Lung (tissue), 11 donors: ENCODE measurements at regions not wholly inside any gene's neighbourhood (a gene's known extent, or its start where the extent isn't known, plus 50 kb on each side); places are given as distances from the start of the nearest gene placed in this dataset.

Experiments
- ATAC-seq: fragments of 200-7000 bp; cut with Tn5 transposase; one replicate; pipeline ENCODE4 v1.9.1; 2020; ENCODE audit warnings: moderate number of reproducible peaks; ENCODE audit not compliant: insufficient read depth, low FRiP score
- DNase-seq, 3 donors: peaks; one replicate each; pipeline ENCODE4 v3.0.0-alpha.2; 2013 to 2017
- H3K27ac ChIP-seq, 2 donors: one replicate each; pipeline ENCODE4 v1.5.1; 2013; ENCODE audit warnings: mild to moderate bottlenecking in 2 of 2, moderate library complexity in 2 of 2, control low read depth in 1 of 2, inconsistent platforms in 1 of 2, low read depth in 1 of 2, low read length in 1 of 2
- H3K27me3 ChIP-seq, 3 donors: one replicate each; pipeline ENCODE4 v1.5.1; 2013; ENCODE audit warnings: low read length in 2 of 3; ENCODE audit not compliant: control insufficient read depth in 3 of 3, insufficient read depth in 3 of 3
- H3K36me3 ChIP-seq, 4 donors: one replicate each; pipeline ENCODE4 v1.5.1; 2013; ENCODE audit warnings: low read length in 4 of 4, mild to moderate bottlenecking in 1 of 4, moderate library complexity in 1 of 4; ENCODE audit not compliant: control insufficient read depth in 4 of 4, insufficient read depth in 4 of 4
- H3K4me1 ChIP-seq, 5 donors: one replicate each; pipeline ENCODE4 v1.5.1; 2013; ENCODE audit warnings: low read length in 5 of 5, mild to moderate bottlenecking in 2 of 5, moderate library complexity in 1 of 5; ENCODE audit not compliant: control insufficient read depth in 5 of 5, insufficient read depth in 5 of 5
- H3K4me3 ChIP-seq: one replicate; pipeline ENCODE4 v1.5.1; 2013; ENCODE audit warnings: mild to moderate bottlenecking, control low read depth, moderate library complexity
- H3K9ac ChIP-seq, 2 donors: one replicate each; pipeline ENCODE4 v1.5.1; 2013; ENCODE audit warnings: low read length in 2 of 2, control low read depth in 1 of 2; ENCODE audit not compliant: insufficient read depth in 1 of 2
- H3K9me3 ChIP-seq, 4 donors: one replicate each; pipeline ENCODE4 v1.5.1; 2013; ENCODE audit warnings: low read length in 3 of 4, mild to moderate bottlenecking in 1 of 4, moderate library complexity in 1 of 4; ENCODE audit not compliant: control insufficient read depth in 4 of 4, insufficient read depth in 3 of 4
- WGBS, 2 donors: extraction: QIAGEN DNeasy Blood & Tissue Kit; methylation state at CpG; one replicate each; pipeline ENCODE4 v1.1.7; 2013; 5-methylcytosine and 5-hydroxymethylcytosine counted together
- TF ChIP-seq, protein P1 (sequence below): IDR thresholded peaks from 2 replicates; pipeline ENCODE4 v1.5.1; 2012; ENCODE audit warnings: mild to moderate bottlenecking; ENCODE audit errors: control extremely low read depth, extremely low read depth
- donor health status: control.
- donor health status: control.
- donor health status: Bipolar disorder and iron deficiency.
- donor health status: healthy.
- donor health status: DM: yes; HTN: yes; CAD: no.

DNA sequence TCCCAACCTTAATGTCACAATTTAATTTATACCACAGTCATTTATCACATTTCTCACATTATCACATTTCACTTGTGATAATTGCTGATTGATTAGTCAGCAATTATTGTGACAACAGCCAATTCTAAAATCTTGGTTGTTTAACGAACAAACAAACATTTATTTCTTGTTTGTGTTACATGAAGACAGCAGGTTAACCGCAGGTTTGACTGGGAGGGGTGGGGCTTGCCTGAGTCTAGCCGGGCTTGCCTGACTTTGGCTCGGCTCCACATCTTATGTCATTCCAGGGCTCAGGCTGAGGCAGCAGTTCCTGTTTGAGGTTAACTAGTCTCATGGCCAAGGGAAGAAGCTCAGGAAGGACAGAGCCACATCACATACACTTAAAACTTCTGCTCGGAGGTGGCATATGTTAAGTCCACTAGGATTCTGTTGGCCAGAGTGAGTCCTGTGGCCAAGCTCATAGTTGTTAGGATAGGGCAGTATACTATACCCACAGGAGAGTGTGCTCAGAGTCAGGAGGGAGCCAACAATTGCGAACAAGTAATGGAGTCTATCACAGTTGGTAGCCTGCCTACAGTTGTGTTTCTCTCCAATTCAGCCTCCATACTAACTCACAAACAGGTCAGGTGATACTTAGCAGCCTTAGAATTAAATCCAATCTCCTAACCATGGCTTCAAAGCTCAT, 90.0 kb upstream of the IFNGR1 start:
- TF ChIP-seq, protein P1, sequence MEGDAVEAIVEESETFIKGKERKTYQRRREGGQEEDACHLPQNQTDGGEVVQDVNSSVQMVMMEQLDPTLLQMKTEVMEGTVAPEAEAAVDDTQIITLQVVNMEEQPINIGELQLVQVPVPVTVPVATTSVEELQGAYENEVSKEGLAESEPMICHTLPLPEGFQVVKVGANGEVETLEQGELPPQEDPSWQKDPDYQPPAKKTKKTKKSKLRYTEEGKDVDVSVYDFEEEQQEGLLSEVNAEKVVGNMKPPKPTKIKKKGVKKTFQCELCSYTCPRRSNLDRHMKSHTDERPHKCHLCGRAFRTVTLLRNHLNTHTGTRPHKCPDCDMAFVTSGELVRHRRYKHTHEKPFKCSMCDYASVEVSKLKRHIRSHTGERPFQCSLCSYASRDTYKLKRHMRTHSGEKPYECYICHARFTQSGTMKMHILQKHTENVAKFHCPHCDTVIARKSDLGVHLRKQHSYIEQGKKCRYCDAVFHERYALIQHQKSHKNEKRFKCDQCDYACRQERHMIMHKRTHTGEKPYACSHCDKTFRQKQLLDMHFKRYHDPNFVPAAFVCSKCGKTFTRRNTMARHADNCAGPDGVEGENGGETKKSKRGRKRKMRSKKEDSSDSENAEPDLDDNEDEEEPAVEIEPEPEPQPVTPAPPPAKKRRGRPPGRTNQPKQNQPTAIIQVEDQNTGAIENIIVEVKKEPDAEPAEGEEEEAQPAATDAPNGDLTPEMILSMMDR = no peak
- Histone ChIP-seq H3K9me3 (no peaks in the 10 kb centered on the region), H3K4me1 (peaks cover 0 to 4% (median 0%) of the 10 kb centered on the region in 5 donors), H3K9ac (no peak overlapping the region), H3K4me3 (no peak overlapping the region), H3K36me3 (no peaks in the 10 kb centered on the region), H3K27ac (no peak overlapping the region), H3K27me3 (no peaks in the 10 kb centered on the region)
- 16 to 21% methylated on average over 6 of the region's 6 CpGs for WGBS, 2 donors
- peak; percentile 26 to 71 (median 50) for DNase-seq
- peak; percentile 93 for ATAC-seq

DNA sequence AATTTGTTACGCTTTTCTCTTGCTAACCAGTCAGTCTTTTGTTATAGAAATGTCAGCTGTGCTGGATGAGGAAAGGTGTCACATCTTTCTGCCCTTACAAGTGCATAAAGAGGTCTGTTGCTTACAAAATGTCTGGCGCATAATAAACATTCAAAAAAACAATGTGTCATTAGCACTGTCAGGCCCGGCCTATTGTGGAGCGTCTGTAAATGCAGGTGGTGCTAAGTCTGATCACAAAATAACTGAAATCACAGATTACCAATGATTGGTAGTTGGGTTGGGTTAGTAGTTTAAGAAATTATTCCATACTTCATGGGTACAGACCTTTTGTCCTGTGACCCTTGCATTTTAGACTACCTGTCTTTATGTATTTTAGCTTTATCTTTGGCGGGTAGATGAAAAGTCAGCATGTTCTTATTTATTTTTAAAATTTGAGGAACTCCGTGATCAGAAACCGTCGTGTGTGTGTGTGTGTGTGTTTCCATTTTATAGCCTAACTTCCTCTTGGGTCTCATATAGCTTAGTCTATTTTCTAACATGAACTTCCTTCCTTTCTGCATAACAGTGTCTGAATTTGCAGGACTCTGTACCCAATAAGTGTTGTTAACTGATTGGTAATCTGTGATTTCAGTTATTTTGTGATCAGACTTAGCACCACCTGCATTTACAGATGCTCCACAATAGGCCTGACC, 88.1 kb upstream of the IFNGR1 start:
- TF ChIP-seq, protein P1 = no peak
- DNase-seq = no peak
- H3K9ac ChIP-seq = no peak overlapping the region
- H3K9me3 ChIP-seq = no peaks in the 10 kb centered on the region
- H3K27me3 ChIP-seq = no peaks in the 10 kb centered on the region
- H3K27ac ChIP-seq = no peak overlapping the region
- ATAC-seq = no peak
- no peaks in the 10 kb centered on the region for H3K36me3 ChIP-seq
- WGBS, 2 donors = 64 to 66% methylated on average over 8 of the region's 8 CpGs
- H3K4me3 ChIP-seq = no peak overlapping the region
- H3K4me1 ChIP-seq = peaks cover 0 to 3% (median 0%) of the 10 kb centered on the region in 5 donors

DNA sequence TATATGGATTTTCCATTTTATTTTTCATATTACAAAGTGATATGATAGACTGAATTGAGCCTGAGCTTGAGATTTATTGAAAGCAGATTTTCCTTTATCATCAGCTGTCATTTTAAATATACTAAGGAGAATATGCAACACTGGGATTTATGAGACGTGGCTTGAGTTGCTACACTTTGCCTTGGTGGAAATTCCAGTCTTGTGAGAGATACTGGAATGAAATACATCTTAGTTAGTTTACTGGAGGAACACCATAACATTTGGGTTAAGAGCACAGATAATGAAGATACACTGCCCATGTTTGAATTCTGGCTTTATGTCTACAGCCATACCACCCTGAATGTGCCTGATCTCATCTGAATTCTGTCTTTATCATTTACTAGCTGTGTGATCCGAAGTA, 86.5 kb upstream of the IFNGR1 start:
- Histone ChIP-seq H3K36me3 (no peaks in the 10 kb centered on the region), H3K27me3 (no peaks in the 10 kb centered on the region), H3K4me3 (no peak overlapping the region), H3K4me1 (peaks cover 0 to 6% (median 0%) of the 10 kb centered on the region in 5 donors), H3K9ac (no peak overlapping the region), H3K9me3 (peaks cover 0 to 1% (median 0%) of the 10 kb centered on the region in 4 donors), H3K27ac (no peak overlapping the region)
- no peak for DNase-seq
- ATAC-seq = no peak
- TF ChIP-seq, protein P1 = no peak
- WGBS, 2 donors = 95 to 98% methylated on average over 2 of the region's 2 CpGs
